GM11168 (cell line): ENCODE measurements at regions not wholly inside any gene's neighbourhood (a gene's known extent, or its start where the extent isn't known, plus 50 kb on each side); places are given as distances from the start of the nearest gene placed in this dataset.

Experiments used
- in situ Hi-C: fragments of 300-500 bp; cut with MboI; formaldehyde crosslinking; loops from one replicate; pipeline ENCODE4 v1.12.0; 2022; ENCODE audit warnings: low sequenced_read_pairs; ENCODE audit not compliant: unreplicated experiment

DNA sequence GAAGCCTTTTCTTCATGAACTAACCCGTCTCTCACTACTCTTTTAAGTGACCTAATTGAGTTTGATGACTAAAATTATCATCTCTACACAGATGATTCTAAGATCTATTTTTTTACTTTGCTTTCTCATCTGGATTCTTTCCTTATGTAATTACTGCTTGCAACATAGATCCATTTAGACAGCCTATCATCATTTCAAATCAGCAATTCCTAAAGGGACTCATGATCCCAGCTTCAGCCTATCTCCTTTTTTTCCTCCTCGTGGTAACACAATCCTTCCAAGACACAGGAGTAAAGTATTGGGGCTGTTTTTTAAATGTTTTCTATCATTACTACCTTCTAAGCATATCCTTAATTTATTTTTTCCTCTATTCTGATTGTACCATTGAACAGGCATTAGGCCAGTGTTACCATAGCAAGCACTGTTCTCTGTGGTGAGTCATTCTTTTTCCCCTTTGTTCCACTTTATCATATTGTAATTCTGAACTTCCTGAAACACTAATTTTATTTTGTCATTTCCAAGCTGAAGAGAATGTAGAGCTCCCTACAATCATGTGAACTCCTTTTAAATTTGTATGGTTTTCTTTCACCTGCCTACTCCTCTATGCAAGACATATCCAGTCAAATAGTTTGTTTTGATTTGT lies 190.4 kb upstream of the FAR2 start:
- in situ Hi-C loops = no loop called here

DNA sequence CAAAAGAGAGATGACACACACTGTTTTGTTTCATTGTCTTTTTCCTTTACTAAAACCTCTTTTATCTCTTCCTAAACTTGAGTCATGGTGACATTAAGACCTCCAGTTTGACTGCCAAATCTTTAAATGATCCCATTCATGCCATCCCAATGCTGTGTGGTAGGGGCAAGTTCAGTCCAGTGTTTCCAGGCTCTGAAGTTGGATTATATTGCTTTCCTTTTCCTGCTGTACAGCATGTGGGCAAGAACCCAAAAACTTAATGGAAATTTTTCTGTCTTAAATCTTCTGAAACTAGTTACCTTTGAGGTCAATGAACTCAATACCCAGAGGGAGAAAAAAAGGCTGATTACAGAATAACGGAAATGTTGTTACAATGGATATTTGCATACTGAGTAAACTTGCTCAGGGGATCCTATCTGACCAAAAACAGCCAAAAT lies 187.1 kb upstream of the FAR2 start:
- in situ Hi-C loops = no loop called here

DNA sequence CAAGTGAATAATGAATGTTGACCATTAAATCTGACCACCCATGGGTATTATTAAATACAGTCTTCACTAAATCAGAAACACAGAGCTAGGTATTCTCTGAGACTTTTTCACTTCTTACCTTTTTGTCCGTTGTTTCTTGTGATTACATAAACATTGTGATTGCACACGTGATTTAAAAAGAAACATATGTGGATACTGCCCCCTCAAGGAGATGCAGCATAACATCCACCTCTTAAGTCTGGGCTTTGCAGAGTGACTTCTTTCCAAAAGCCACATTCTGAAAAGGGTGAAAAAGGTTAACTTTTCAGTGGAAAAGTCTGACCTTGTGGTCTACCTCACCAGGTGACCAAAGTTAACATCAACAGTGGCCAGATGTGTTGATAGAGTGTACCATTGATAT lies 185.5 kb upstream of the FAR2 start:
- in situ Hi-C loops = no loop called here

DNA sequence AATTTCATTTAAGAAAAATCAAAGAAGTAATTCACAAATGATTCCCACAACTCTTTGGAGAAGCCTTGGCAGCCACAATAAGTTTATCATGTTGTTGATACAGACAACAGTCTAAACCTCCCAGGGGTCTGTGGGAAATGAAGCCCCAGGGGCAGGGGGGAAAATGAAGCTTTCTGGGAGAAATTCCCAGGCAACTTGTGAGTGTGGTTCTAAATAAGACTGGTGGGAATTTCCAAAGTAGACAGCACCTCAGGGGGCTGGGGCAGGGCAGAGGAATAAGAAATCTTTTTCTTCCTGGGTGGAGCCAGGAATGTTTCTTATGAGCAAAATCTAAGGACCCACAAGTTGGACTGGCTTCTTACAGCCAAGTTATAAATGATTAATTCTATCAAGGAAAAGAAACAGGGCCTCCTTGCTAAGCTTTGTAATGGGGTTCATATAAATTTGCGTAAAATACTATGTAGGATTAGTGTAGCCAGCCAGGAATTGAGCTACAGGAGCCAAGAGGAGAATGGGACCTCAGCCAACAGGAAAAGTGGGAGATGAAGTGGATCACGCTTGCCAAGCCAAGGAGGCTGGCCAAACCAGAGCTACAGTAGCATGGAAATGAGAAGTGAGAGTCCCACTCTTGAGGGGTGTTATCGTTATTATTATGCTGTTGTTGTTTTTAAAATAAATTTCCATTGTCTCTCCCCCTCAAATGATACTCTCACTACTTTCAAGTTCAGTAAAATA lies 182.9 kb upstream of the FAR2 start:
- in situ Hi-C loops = no loop called here

DNA sequence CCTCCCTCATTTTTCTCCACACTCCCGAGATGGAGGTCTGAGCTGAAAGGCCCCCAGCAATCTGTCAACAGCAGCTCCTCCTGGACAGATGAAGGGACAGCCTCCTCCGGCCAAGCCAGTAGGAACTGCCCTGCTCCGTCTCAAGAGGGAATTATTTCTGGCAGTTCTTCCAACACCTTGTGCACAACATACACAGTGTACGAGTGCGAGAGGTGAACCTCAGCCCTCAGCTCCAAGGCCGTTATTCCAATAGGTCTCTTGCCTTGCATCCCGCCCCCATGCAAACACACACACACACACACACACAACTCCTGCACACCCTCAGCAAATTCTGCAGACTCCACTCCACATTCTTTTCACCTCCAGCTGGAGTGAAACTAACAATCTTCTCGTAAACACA lies 181.7 kb upstream of the FAR2 start:
- in situ Hi-C loops = no loop called here

DNA sequence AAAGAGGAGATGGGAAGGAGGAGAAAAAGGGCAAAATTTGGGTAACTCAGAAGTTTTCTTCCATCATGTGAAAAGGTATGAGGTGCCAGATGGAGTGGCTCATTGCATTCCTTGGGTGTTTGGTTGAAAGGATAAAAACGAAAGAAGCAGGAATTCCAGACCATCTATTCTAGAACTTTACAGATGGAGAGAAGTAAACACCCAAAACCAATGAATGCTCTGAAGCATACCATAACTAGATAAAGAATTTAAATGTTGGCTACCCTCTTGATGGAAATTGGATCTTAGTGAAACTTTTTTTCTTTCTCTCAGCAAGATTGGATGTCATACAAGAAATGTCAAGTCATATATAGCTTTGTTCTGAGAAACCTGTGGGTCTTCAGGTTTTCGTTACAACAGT lies 175.6 kb upstream of the FAR2 start:
- in situ Hi-C loops = no loop called here

DNA sequence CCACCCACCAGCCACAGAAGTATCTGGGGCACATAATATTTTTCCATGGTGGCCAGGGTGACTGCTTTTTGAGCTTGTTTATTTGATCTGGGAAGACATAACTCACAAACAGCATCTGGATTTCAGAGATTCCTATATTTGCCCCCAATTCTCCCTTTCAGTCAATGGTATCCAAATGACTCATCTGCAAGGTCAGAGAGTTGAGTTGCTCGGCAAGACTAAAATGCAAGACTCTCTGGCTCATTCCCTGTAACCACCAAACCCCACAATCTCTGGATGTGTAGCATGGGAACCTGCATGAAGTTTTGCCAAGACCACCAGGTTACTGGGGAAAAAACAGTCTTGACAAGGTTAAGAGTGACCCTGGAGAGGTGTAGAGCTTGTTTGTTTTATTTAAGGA lies 174.9 kb upstream of the FAR2 start:
- in situ Hi-C loops = no loop called here

DNA sequence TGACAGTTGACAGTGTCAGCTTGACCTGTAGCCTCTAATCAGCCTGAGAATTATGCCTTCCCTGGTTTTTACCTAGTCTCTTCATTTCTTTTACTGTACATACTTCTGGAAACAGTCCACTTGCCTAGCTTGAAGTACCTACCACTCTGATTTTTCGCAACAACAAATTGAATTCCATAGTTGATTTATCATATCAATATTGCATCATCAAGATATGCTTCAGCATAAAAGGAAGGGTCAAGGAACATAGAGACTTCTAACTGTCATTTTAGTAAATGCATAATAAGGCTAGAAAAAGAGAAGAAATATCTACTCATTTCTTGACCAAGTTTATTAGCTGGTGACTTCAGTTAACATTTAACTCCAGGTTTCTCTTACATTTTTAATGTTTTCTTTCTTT lies 174.2 kb upstream of the FAR2 start:
- in situ Hi-C loops = no loop called here

DNA sequence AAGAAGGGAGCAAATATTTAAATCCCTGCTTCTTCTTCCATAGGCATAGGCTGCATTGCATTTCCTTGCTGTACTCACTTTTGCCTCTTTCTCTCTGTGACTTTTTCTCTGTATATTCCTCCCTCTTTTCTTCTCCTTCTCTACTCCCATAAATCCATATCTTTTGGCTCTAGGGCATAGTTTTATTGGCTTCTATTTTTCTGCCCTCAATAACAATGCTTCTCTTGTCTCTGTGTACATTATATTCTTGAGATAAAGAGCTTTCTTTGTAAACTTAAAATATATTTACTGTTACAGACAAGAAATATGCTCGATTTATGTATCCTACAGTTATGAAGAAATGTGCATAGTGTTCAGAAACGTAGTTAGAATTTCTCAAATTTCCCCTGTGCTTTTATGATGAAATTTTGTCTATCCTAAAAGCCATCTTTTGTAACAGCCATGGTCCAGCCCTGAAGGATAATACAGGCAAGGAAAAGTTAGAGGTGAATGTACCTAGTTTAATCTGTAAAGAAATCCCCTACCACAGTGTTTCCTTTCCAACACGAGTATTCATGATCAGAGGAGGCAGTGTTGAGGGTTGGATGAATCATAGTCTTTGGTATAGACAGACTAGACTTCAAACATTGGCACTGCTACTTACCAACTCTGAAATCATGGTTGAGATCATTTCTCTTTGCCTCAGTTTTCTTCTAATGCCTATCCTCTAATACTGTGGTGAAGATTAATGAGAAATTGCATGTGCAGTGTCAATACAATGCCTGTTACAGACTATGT lies 173.3 kb upstream of the FAR2 start:
- in situ Hi-C loops = no loop called here

DNA sequence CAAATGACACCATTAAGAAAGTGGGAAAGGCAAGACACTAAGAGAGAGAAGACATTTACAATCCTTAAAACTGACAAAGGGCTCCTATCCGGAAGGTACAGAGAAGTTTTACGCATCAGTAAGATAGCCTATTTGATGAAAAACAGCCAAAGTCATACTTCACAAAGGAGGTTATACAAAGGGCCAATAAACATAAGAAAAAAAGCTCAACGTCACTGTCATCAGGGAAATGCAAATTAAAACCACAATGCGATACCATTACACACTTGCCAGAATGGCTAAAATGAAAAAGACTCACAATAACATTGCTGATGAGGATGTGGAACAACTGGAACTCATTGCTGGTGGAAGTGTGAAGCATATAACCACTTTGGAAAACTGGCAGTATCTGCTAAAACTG lies 168.6 kb upstream of the FAR2 start:
- in situ Hi-C loops = no loop called here

DNA sequence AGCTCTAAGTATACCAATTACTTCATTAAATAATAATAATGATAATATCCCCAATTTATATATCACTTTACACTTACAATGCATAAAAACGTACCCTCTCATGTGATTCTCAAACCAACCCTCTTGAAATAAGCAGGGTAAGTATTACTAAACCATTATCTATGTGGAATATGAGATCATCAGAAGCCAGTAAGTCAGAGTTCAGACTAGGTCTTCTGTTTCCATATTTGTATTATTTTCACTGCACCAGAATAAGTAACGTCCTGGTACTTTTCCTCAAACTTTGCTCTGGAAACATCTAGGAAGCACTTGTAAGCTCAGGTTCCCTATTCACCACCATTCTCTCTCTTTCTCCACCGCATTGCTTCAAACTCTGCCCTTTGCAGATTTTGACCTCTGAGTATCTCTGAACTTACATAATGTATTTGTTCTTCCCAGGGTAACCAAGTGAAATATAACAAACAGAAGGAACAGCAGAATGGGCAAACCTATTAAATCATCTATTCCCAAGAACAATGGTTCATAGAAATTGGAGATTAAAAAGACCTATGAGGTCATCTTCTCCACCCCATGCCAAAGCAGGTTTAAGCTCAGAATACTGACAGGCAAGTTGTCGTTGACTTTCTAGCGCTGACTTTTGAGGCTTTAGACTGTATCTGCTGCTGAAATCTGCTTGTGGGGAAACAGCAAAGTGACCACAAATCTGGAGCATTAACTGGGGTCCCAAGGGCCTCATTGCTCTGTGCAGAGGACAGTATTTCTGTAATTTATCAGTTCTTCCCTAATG lies 161.3 kb upstream of the FAR2 start:
- in situ Hi-C loops = no loop called here

DNA sequence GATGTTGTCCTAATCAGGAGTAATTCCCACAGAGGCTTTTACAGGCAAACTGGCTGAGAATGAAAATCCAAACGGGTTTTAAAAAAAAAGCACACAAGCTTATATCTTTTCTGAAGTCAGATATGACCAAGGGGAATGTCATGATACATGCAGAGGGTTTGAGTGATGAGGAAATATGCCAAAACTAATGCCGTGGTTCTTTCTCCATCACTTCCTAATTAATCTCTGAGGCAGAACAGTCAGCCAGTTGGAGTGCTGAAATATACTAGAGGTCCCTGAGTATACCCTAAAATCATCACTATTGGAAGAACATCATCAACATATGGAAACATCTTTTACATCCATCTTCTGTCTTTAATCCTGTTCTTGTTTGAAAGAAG lies 160.8 kb upstream of the FAR2 start:
- in situ Hi-C loops = no loop called here

DNA sequence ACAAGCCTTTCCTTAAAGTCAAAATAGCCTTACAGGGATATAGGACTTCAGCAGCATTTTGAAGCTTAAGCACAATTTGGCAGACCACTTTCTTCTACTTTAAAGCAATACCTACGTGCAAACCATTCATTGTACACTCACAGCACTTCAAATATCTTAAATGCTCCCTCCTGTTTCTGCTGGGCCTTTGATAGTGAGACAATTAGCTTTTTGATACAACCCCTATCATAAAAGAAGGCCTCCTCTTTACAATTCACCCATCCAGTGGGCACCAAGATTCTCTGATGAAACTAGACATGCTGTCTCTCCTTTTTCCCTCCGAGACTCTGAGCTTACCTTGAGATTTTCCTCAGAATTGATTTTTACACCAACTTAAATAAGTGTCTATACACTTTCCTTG lies 157.5 kb upstream of the FAR2 start:
- in situ Hi-C loops = no loop called here

DNA sequence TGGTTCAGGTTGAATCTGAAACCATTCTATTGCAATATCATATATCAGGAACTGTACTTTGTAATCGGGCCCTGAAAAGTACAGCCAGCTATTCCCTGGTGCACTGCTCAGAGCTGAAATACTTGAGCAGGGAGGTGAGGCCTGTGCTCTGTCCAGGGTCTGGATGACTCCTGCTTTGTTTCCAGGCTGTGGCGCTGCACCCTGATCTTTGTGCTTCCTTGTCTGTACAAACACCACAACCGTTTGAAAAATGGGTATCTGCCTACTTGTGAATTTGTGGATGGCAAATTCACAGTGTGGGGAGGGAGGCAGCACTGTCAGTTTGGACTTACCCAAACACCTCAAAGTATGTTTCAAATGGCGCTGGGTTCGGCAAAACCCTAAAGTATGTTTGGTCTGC lies 155.4 kb upstream of the FAR2 start:
- in situ Hi-C loops = no loop called here

DNA sequence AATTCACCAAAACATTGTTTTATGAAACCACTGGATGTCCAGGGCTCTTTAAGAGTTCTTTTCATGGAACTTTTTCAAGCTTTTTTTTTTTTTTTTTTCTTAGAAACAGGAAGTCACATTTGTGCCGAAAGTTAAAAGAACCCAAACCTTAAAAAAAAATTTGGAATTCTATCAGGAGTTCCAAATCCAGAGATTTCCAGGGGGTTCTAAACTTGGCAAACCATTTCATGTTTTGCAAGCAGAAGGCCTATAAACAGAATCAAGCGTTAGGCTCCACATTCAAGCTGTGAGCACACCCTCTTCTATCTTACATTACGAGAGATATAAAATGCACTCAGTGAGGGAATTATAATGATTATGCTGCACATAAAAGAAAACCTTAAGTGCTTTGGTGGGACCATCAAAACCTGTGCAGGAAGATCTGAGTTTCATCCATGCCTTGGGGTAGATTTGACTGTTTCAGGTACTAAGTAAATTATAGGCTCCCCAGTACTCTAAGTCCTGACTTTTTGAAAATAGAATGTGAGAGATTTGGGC lies 154.8 kb upstream of the FAR2 start:
- in situ Hi-C loops = no loop called here

DNA sequence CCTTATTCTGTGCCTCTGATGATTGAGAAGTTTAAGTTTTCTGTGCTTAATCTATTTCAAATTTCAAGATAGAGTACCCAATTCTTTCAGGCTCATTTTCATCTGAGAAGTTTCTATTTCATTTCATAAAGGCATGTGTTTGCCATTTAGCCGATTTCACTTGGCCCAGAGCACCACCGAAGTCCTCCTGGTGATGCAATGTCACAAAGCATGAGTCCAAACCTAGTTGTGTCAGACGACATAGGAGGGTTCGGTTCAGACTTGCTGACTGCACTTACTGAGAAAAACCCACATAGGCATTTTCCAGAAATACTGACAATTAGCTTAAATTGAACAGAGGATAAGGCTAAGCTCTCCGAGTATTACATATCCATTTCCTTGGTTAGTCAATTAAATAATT lies 152.4 kb upstream of the FAR2 start:
- in situ Hi-C loops = no loop called here

DNA sequence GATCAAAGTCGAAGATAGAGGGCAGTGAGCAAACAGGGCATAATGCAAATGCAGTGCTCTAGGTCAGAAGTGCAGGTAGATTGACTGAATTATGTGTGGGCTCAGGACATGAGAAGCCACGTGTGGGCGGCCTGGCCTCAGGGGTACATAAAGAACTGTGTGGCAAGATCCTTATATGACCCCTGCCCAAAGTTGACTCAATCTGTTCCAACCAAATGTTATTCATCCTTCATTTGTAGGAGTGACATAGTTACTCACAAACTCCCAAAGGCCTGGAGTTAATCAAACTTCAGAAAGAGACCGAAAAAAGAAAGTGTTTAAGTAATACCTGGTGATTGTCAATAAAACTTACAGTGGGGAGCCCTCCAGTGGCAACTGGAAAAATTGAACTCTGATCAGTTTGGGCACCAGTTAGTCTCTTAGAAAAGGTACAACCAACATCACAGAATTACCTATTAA lies 150.4 kb upstream of the FAR2 start:
- in situ Hi-C loops = no loop called here

DNA sequence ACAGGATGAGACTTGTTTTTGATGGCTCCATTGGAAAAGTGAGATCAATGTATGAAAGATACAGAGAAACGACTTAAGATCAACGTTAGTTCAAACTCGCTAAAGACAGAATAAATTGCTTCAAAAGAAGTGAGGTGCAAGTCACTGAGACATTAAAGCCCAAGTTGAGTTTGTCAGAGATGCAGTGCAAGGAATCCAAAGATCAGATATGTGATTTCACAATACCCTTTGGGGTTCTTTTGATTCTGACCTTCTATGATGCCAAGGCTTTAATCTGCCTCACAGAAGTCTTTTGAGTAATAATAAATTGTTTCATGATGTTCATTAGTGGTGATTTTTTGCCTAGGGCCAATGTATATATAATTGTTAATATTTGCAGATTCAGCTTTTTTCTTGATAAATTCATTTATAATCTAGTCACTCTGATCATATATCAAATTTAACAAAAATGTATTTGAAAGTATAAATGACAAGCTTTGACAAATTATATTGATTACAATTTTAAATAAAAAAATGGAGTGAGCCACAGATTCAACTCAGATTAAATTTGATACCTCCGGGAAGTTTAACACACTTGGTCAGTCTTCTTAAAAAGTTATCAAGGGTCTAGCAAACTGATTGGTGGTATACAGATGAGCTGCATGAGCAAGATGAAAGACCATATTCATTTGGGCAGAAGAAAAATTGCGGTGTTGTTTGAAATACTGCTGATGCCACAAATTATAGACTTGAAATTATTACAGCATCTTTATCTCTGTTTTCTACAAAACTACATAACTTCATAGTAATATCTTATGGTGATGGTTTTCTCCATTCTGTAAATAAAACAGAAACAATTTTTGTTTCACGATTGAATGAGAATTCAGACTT lies 144.8 kb upstream of the FAR2 start:
- in situ Hi-C loops = no loop called here

DNA sequence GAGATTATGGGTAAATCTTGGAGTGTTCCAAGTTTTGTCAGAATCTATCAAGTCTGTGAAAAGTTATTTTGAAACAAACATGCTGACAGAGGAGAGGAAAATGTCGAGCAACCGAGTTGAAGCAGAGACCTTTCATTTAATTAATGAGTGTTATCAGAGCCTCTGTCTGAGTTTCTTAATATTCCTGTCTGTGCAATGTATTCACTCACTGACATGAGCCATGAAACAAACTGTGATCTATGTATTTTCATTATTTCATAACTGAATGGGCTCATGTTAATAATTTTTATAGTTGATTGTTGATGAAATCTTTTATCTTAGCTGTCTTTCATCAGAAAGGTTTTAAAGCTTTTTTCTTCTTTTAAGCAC lies 144.2 kb upstream of the FAR2 start:
- in situ Hi-C loops = no loop called here

DNA sequence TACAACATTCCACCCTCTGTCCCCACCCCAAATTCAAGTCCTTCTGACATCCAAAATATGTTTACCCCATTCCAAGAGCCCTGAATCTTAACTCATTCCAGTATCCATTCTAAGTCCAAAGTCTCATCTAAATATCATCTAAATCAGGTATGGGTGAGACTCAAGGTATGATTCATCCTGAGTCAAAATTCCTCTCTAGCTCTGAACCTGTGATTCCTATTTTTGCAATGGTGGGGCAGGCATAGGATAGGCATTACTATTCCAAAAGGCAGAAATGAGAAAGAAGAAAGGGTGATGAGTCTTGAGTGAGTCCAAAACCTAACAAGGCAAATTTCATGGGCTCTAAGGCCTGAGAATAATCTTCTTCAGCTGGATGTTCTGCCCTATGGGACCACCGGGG lies 140.3 kb upstream of the FAR2 start:
- in situ Hi-C loops = no loop called here
